ENCODE measurements at regions not wholly inside any gene's neighbourhood (a gene's known extent, or its start where the extent isn't known, plus 50 kb on each side); places are given as distances from the start of the nearest gene placed in this dataset.

DNA sequence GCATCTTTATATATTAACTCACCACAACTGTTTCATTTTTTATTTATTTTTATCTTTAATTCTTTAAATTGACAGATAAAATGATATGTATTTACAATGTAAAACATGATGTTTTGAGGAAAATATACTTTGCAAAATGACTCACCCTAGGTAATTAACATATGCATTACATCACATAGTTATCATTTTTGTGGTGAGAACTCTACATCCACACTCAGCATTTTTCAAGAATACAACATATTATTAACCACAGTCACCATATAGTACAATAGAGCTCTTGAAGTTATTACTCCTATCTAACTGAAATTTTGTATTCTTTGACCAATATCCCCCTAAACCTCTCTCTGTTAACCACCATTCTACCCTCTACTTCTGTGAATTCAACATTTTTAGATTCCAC lies 194.7 kb upstream of the KIF2B start:
- TF ChIP-seq, protein P1, sequence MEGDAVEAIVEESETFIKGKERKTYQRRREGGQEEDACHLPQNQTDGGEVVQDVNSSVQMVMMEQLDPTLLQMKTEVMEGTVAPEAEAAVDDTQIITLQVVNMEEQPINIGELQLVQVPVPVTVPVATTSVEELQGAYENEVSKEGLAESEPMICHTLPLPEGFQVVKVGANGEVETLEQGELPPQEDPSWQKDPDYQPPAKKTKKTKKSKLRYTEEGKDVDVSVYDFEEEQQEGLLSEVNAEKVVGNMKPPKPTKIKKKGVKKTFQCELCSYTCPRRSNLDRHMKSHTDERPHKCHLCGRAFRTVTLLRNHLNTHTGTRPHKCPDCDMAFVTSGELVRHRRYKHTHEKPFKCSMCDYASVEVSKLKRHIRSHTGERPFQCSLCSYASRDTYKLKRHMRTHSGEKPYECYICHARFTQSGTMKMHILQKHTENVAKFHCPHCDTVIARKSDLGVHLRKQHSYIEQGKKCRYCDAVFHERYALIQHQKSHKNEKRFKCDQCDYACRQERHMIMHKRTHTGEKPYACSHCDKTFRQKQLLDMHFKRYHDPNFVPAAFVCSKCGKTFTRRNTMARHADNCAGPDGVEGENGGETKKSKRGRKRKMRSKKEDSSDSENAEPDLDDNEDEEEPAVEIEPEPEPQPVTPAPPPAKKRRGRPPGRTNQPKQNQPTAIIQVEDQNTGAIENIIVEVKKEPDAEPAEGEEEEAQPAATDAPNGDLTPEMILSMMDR (IDR thresholded peaks at IDR 0.05), result no peak
- no peak for TF ChIP-seq POLR2A (IDR thresholded peaks at IDR 0.05)
